HT1080 (cell line): ENCODE measurements at regions not wholly inside any gene's neighbourhood (a gene's known extent, or its start where the extent isn't known, plus 50 kb on each side); places are given as distances from the start of the nearest gene placed in this dataset.
A peak's percentile ranks its signal among the peaks of the same experiment; 100 is the strongest.
"Not testable (repeated sequence)": the region's sequence is repeated elsewhere in the genome, so short reads cannot be mapped to it uniquely, and the experiment has no call there.

ENCODE experiments used
- DNase-seq: peaks from one replicate; pipeline ENCODE4 v3.0.0-alpha.2; 2015; ENCODE audit warnings: low read depth

GRCh38 chr14:84341867-84342266 lies 1188.1 kb upstream of the FLRT2 start:
- DNase-seq, result not testable (repeated sequence)

GRCh38 chr14:84343656-84344055 lies 1186.3 kb upstream of the FLRT2 start:
- DNase-seq, result peak; percentile 8

GRCh38 chr14:84351646-84352045 lies 1178.3 kb upstream of the FLRT2 start:
- no peak for DNase-seq

GRCh38 chr14:84361476-84361875 lies 1168.5 kb upstream of the FLRT2 start:
- DNase-seq, result no peak

GRCh38 chr14:84375235-84375634 lies 1154.7 kb upstream of the FLRT2 start:
- DNase-seq, result peak; percentile 46

- DNase-seq, result no peak
Measured at GRCh38 chr14:84390010-84390409, 1139.9 kb upstream of the FLRT2 start.

- DNase-seq, result no peak
Measured at GRCh38 chr14:84397631-84398030, 1132.3 kb upstream of the FLRT2 start.

GRCh38 chr14:84399296-84399910 lies 1130.5 kb upstream of the FLRT2 start:
- no peak for DNase-seq

- no peak for DNase-seq
Measured at GRCh38 chr14:84401631-84402030, 1128.3 kb upstream of the FLRT2 start.

GRCh38 chr14:84403585-84403984 lies 1126.4 kb upstream of the FLRT2 start:
- no peak for DNase-seq

- no peak for DNase-seq
Measured at GRCh38 chr14:84404246-84404645, 1125.7 kb upstream of the FLRT2 start.

GRCh38 chr14:84409435-84409834 lies 1120.5 kb upstream of the FLRT2 start:
- DNase-seq, result no peak

- no peak for DNase-seq
Measured at GRCh38 chr14:84410344-84410743, 1119.6 kb upstream of the FLRT2 start.

GRCh38 chr14:84420221-84420620 lies 1109.7 kb upstream of the FLRT2 start:
- no peak for DNase-seq

GRCh38 chr14:84421621-84422020 lies 1108.3 kb upstream of the FLRT2 start:
- DNase-seq, result no peak

- DNase-seq, result no peak
Measured at GRCh38 chr14:84425968-84426367, 1104.0 kb upstream of the FLRT2 start.

GRCh38 chr14:84432676-84433075 lies 1097.3 kb upstream of the FLRT2 start:
- no peak for DNase-seq

GRCh38 chr14:84433961-84434360 lies 1096.0 kb upstream of the FLRT2 start:
- DNase-seq, result no peak

GRCh38 chr14:84435820-84436324 lies 1094.1 kb upstream of the FLRT2 start:
- no peak for DNase-seq

- DNase-seq, result no peak
Measured at GRCh38 chr14:84436528-84436927, 1093.4 kb upstream of the FLRT2 start.

- no peak for DNase-seq
Measured at GRCh38 chr14:84442521-84442920, 1087.4 kb upstream of the FLRT2 start.

GRCh38 chr14:84445486-84445885 lies 1084.5 kb upstream of the FLRT2 start:
- no peak for DNase-seq

- no peak for DNase-seq
Measured at GRCh38 chr14:84446250-84446649, 1083.7 kb upstream of the FLRT2 start.
